Cardiac muscle cell (in vitro differentiated cells and primary cell): ENCODE measurements at regions not wholly inside any gene's neighbourhood (a gene's known extent, or its start where the extent isn't known, plus 50 kb on each side); places are given as distances from the start of the nearest gene placed in this dataset.

Experiments
- DNase-seq, 2 donors: peaks; one replicate each; pipeline versions ENCODE4 v3.0.0 to v3.0.0-alpha.2; 2010 to 2017; ENCODE audit warnings: low read depth in 1 of 2, low spot score in 1 of 2
- H3K27ac ChIP-seq: fragments of 200-600 bp; sonication (generic); 2 replicates; pipeline ENCODE4 v1.5.1; 2016
- H3K27me3 ChIP-seq: fragments of 200-600 bp; sonication (generic); 2 replicates; pipeline ENCODE4 v1.6.0; 2016; ENCODE audit warnings: control low read depth
- H3K36me3 ChIP-seq: fragments of 200-600 bp; sonication (generic); 2 replicates; pipeline ENCODE4 v1.5.1; 2016; ENCODE audit warnings: control low read depth
- H3K4me1 ChIP-seq: fragments of 200-600 bp; sonication (generic); 2 replicates; pipeline ENCODE4 v1.8.1; 2017; ENCODE audit warnings: low read depth, mild to moderate bottlenecking, mixed run types
- H3K4me3 ChIP-seq: fragments of 200-600 bp; sonication (generic); 2 replicates; pipeline ENCODE4 v1.5.1; 2016; ENCODE audit warnings: mild to moderate bottlenecking
- H3K9me3 ChIP-seq: fragments of 200-600 bp; sonication (generic); 2 replicates; pipeline ENCODE4 v1.5.1; 2017; ENCODE audit warnings: low read depth, mild to moderate bottlenecking, control low read depth
- TF ChIP-seq, protein P1 (sequence below): IDR thresholded peaks from 2 replicates; pipeline ENCODE4 v1.5.1; 2012; ENCODE audit warnings: low read depth, mild to moderate bottlenecking, low read length

DNA sequence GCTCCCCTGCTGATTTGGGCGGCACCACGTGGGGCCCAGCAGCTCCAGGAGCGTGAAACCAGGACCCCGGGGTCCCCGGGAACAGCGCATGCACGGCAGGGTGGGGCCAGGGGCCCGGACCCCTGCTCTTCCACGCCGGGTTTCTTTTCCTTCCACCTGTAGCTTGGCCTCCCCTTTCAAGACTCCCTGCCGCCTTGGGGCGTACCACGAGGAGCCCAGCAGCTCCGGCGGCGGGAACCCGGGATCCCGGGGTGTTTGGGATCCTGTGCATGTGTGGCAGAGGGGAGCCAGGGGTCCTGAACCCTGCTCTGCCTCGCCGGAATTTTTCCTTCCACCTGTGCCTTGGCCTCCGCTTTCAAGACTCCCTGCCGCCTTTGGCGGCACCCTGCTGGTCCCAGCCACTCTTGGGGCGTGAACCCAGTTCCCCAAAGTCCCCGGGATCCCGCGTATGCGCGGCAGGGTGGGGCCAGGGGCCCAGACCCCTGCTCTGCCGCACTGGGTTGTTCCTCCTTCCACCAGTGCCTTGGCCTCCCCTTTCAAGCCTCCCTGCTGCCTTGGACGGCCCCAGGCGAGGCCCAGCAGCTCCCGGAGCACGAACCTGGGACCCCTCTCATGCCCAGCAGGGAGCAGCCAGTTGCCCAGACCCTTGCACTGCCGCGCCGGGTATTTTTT, 322.7 kb downstream of the ALG10 start:
- Histone ChIP-seq H3K36me3 (no peaks in the 10 kb centered on the region), H3K9me3 (no peaks in the 10 kb centered on the region), H3K4me3 (no peak overlapping the region), H3K27ac (no peak overlapping the region), H3K4me1 (no peaks in the 10 kb centered on the region), H3K27me3 (no peaks in the 10 kb centered on the region)
- no peak for DNase-seq
- TF ChIP-seq, protein P1, sequence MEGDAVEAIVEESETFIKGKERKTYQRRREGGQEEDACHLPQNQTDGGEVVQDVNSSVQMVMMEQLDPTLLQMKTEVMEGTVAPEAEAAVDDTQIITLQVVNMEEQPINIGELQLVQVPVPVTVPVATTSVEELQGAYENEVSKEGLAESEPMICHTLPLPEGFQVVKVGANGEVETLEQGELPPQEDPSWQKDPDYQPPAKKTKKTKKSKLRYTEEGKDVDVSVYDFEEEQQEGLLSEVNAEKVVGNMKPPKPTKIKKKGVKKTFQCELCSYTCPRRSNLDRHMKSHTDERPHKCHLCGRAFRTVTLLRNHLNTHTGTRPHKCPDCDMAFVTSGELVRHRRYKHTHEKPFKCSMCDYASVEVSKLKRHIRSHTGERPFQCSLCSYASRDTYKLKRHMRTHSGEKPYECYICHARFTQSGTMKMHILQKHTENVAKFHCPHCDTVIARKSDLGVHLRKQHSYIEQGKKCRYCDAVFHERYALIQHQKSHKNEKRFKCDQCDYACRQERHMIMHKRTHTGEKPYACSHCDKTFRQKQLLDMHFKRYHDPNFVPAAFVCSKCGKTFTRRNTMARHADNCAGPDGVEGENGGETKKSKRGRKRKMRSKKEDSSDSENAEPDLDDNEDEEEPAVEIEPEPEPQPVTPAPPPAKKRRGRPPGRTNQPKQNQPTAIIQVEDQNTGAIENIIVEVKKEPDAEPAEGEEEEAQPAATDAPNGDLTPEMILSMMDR: no peak

DNA sequence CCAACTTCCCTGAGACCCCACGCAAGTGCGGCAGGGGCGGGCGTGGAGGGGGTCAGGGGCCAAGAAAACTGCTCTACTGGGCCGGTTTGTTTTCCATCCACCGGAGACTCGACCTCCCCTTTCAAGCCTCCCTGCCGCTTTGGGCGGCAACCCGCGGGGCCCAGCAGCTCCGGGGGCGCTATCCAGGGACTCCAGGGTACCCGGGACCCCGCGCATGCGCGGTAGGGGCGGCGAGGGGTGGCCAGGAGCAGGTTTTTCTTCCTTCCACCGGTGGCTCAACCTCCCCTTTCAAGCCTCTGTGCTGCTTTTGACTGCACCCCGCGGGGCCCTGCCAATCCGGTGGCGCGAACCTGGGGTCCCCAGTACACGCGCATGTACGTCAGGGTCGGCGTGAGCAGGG, 323.5 kb downstream of the ALG10 start:
- H3K4me1 ChIP-seq: no peaks in the 10 kb centered on the region
- no peaks in the 10 kb centered on the region for H3K27me3 ChIP-seq
- H3K27ac ChIP-seq: no peak overlapping the region
- DNase-seq: no peak
- TF ChIP-seq, protein P1: no peak
- H3K4me3 ChIP-seq: no peak overlapping the region
- H3K36me3 ChIP-seq: no peaks in the 10 kb centered on the region
- no peaks in the 10 kb centered on the region for H3K9me3 ChIP-seq

DNA sequence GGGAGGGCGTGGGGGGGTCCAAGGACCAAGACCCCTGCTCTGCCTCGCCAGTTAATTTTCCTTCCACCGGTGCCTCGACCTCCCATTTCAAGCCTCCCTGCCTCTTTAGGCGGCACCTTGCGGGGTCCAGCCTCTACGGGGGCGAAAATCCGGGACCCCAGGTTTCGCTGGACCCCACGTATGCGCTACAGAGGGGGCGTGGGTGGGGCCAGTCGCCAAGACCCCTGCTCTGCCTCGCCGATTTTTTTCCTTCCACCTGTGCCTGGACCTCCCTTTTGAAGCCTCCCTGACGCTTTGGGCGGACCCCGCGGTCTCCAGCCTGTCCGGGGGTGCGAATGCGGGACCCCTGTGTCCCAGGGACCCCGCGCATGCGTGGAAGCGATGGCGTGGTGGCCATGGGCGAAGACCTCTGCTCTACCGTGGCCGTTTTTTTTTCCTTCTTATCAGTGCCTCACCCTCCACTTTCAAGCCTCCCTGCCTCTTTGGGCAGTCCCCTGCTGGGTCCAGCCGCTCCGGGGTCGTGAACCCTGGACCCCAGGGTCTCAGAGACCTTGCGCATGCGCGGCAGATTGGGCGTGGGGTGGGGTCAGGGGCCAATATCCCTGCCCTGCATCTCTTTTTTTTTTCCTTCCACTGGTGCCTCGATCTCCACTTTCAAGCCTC, 324.2 kb downstream of the ALG10 start:
- Histone ChIP-seq H3K4me1 (no peaks in the 10 kb centered on the region), H3K36me3 (no peaks in the 10 kb centered on the region), H3K27ac (no peak overlapping the region), H3K9me3 (no peaks in the 10 kb centered on the region), H3K4me3 (no peak overlapping the region), H3K27me3 (no peaks in the 10 kb centered on the region)
- no peak for DNase-seq
- TF ChIP-seq, protein P1: no peak

DNA sequence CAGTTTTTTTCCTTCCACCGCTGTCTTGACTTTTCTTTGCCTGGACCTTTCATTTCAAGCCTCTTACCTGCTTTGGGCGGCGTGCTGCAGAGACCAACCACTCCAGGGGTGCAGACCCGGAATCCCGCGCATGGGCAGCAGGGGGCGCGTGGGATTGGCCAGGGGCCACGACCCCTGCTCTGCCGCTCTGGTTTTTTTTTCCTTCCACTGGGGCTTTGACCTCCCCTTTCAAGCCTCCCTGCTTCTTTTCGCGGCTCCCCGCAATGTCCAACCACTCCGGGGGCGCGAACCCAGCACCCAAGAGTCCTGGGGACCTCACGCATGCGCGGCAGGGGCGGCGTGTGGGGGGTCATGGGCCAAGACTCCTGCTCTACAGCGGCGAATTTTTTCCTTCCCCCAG, 325.1 kb downstream of the ALG10 start:
- Histone ChIP-seq H3K27ac (no peak overlapping the region), H3K9me3 (no peaks in the 10 kb centered on the region), H3K4me1 (no peaks in the 10 kb centered on the region), H3K36me3 (no peaks in the 10 kb centered on the region), H3K4me3 (no peak overlapping the region), H3K27me3 (no peaks in the 10 kb centered on the region)
- DNase-seq: no peak
- TF ChIP-seq, protein P1: no peak

DNA sequence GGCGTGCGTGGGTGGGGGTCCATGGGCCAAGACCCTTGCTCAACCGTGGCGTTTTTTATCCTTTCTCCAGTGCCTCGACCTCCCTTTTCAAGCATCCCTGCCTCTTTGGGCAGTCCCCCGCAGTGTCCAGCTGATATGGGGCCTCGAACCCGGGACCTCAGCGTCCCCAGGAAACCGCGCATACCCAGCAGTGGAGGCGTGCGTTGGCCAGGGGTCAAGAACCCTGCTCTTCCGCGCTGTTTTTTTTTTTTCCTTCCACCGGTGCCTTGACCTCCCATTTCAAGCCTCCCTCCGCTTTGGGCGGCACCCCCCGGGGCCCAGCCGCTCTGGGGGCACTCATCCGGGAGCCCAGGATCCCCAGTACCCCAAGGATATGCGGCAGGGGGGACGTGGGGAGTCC, 325.8 kb downstream of the ALG10 start:
- Histone ChIP-seq H3K27me3 (no peaks in the 10 kb centered on the region), H3K36me3 (no peaks in the 10 kb centered on the region), H3K9me3 (no peaks in the 10 kb centered on the region), H3K4me1 (no peaks in the 10 kb centered on the region), H3K27ac (no peak overlapping the region), H3K4me3 (no peak overlapping the region)
- TF ChIP-seq, protein P1: no peak
- no peak for DNase-seq
